HCT116 (cell line): ENCODE measurements at regions not wholly inside any gene's neighbourhood (a gene's known extent, or its start where the extent isn't known, plus 50 kb on each side); places are given as distances from the start of the nearest gene placed in this dataset.

Experiments
- ATAC-seq: fragments of 200-7000 bp; cut with Tn5 transposase; 2 replicates; pipeline ENCODE4 v1.9.1; 2020; ENCODE audit warnings: mild to moderate bottlenecking, moderate library complexity
- BruUV-seq: library from RNA; stranded (reverse); fragments of 400-500 nt; replicated peaks from 2 replicates; lab custom pipeline; 2021; lab: Mats Ljungman, UMichigan
- CTCF ChIA-PET: fragments of 300-600 bp; sonication (Branson Sonifier 250); formaldehyde crosslinking; loops from one replicate; lab custom pipeline; 2021; ENCODE audit warnings: antibody characterized with exemption; lab: Charles Lee
- POLR2A ChIA-PET: fragments of 300-600, 350-600 bp; sonication (Branson Sonifier 250); formaldehyde crosslinking; loops from one replicate; lab custom pipeline; 2021; ENCODE audit warnings: antibody characterized with exemption; lab: Charles Lee
- RAD21 ChIA-PET, 2 experiments: fragments of 300-600 bp; sonication (Branson Sonifier 250); formaldehyde crosslinking; loops; one replicate each; lab custom pipeline; 2023; ENCODE audit warnings: low total read pairs in 2 of 2; ENCODE audit not compliant: uncharacterized antibody in 2 of 2, unreplicated experiment in 2 of 2, low non-redundant PET in 1 of 2; lab: Charles Lee
- DNase-seq: peaks from one replicate; pipeline ENCODE4 v3.0.0-alpha.2; 2010; ENCODE audit warnings: low read depth, low spot score
- H2AFZ ChIP-seq: fragments of 200-600 bp; shearing (Covaris generic), sonication (generic); 2 replicates; pipeline ENCODE4 v1.6.1; 2017; ENCODE audit warnings: low read depth, mixed run types, mixed read lengths, antibody characterized with exemption, low read length; ENCODE audit not compliant: poor library complexity, severe bottlenecking
- H3K27ac ChIP-seq: 2 replicates; pipeline ENCODE4 v1.5.1; 2012; ENCODE audit warnings: low read depth, low read length
- H3K27me3 ChIP-seq: fragments of 200-600 bp; sonication (generic); 2 replicates; pipeline ENCODE4 v1.6.1; 2016; ENCODE audit warnings: mixed run types, low read length, mixed read lengths; ENCODE audit not compliant: insufficient read depth
- H3K36me3 ChIP-seq, 2 experiments: fragments of 200-500 bp in 1 of 2; fragments of 200-600 bp in 1 of 2; sonication (Bioruptor generic) in 1 of 2; sonication (generic) in 1 of 2; 2 replicates each; pipeline versions ENCODE4 v1.5.1 to v1.6.1; 2014 to 2016; ENCODE audit warnings: low read length in 2 of 2, inconsistent platforms in 1 of 2, mixed read lengths in 1 of 2, mixed run types in 1 of 2; ENCODE audit not compliant: insufficient read depth in 2 of 2, control insufficient read depth in 1 of 2
- H3K4me1 ChIP-seq, 2 experiments: fragments of 200-600 bp in 1 of 2; sonication (generic) in 1 of 2; 2 replicates each; pipeline versions ENCODE4 v1.5.1 to v1.6.1; 2012 to 2017; ENCODE audit warnings: low read length in 2 of 2, inconsistent platforms in 1 of 2, mild to moderate bottlenecking in 1 of 2, mixed read lengths in 1 of 2, mixed run types in 1 of 2, moderate library complexity in 1 of 2; ENCODE audit not compliant: insufficient read depth in 2 of 2, control insufficient read depth in 1 of 2
- H3K4me2 ChIP-seq: fragments of 200-600 bp; sonication (generic); 2 replicates; pipeline ENCODE4 v1.6.1; 2017; ENCODE audit warnings: mixed run types, low read length, mixed read lengths
- H3K4me3 ChIP-seq, 2 experiments: fragments of 200-600 bp in 1 of 2; sonication (generic) in 1 of 2; replicated peaks in 1 of 2; 2 replicates each; pipeline ENCODE4 v1.5.1; 2011 to 2016; ENCODE audit warnings: low read length in 2 of 2, control low read depth in 1 of 2, low read depth in 1 of 2, mild to moderate bottlenecking in 1 of 2, mixed read lengths in 1 of 2, mixed run types in 1 of 2
- H3K79me2 ChIP-seq: fragments of 200-600 bp; sonication (generic); 2 replicates; pipeline ENCODE4 v1.6.1; 2017; ENCODE audit warnings: mild to moderate bottlenecking, mixed run types, low read length, moderate library complexity, mixed read lengths; ENCODE audit not compliant: insufficient read depth
- H3K9ac ChIP-seq: fragments of 200-600 bp; sonication (generic); 2 replicates; pipeline ENCODE4 v1.6.1; 2016; ENCODE audit warnings: low read length, mixed read lengths
- H3K9me2 ChIP-seq: fragments of 200-600 bp; sonication (generic), shearing (Covaris generic); 2 replicates; pipeline ENCODE4 v1.6.1; 2017; ENCODE audit warnings: mixed run types, mild to moderate bottlenecking, moderate library complexity; ENCODE audit not compliant: insufficient read depth
- H3K9me3 ChIP-seq, 2 experiments: fragments of 200-500 bp in 1 of 2; fragments of 200-600 bp in 1 of 2; sonication (Bioruptor generic) in 1 of 2; sonication (generic) in 1 of 2; 2 replicates each; pipeline ENCODE4 v1.6.1; 2014 to 2017; ENCODE audit warnings: low read length in 2 of 2, mixed read lengths in 2 of 2, inconsistent platforms in 1 of 2, low read depth in 1 of 2, mild to moderate bottlenecking in 1 of 2, mixed run types in 1 of 2, moderate library complexity in 1 of 2; ENCODE audit not compliant: control insufficient read depth in 1 of 2, insufficient read depth in 1 of 2
- H4K20me1 ChIP-seq: fragments of 200-600 bp; sonication (generic), shearing (Covaris generic); 2 replicates; pipeline ENCODE4 v1.6.1; 2017; ENCODE audit warnings: mixed run types, mild to moderate bottlenecking, moderate library complexity; ENCODE audit not compliant: insufficient read depth
- CBX3 ChIP-seq: IDR thresholded peaks from 2 replicates; pipeline ENCODE4 v1.6.1; 2012; ENCODE audit warnings: low read depth
- CEBPB ChIP-seq: IDR thresholded peaks from 2 replicates; pipeline ENCODE4 v1.6.1; 2012; ENCODE audit warnings: low read depth
- EGR1 ChIP-seq: IDR thresholded peaks from 2 replicates; pipeline ENCODE4 v1.6.1; 2012; ENCODE audit warnings: low read depth
- ELF1 ChIP-seq: IDR thresholded peaks from 2 replicates; pipeline ENCODE4 v1.6.1; 2012; ENCODE audit warnings: low read depth, borderline replicate concordance
- EZH2 ChIP-seq: fragments of 200-600 bp; sonication (generic); IDR thresholded peaks from 2 replicates; pipeline ENCODE4 v1.6.1; 2017; ENCODE audit warnings: antibody characterized with exemption, mixed run types
- EZH2phosphoT487 ChIP-seq: fragments of 200-600 bp; IDR thresholded peaks from 2 replicates; pipeline ENCODE4 v1.6.1; 2018; ENCODE audit warnings: antibody characterized with exemption, borderline replicate concordance
- FOSL1 ChIP-seq: IDR thresholded peaks from 2 replicates; pipeline ENCODE4 v1.6.1; 2012; ENCODE audit warnings: low read depth
- JUND ChIP-seq: IDR thresholded peaks from 2 replicates; pipeline ENCODE4 v1.6.1; 2012
- POLR2A ChIP-seq: IDR thresholded peaks from 2 replicates; pipeline ENCODE4 v1.7.0; 2011; ENCODE audit warnings: borderline replicate concordance; ENCODE audit not compliant: insufficient read depth, insufficient read length; ENCODE audit errors: extremely low read depth
- POLR2AphosphoS5 ChIP-seq: IDR thresholded peaks from 2 replicates; pipeline ENCODE4 v1.6.1; 2011; ENCODE audit warnings: mild to moderate bottlenecking, low read depth, low read length, moderate library complexity
- RAD21 ChIP-seq: IDR thresholded peaks from 2 replicates; pipeline ENCODE4 v1.6.1; 2012; ENCODE audit warnings: low read depth, mild to moderate bottlenecking
- SP1 ChIP-seq: IDR thresholded peaks from 2 replicates; pipeline ENCODE4 v1.6.1; 2012; ENCODE audit warnings: low read depth
- TCF7L2 ChIP-seq: IDR thresholded peaks from 2 replicates; pipeline ENCODE4 v1.7.0; 2011; ENCODE audit warnings: borderline replicate concordance, inconsistent platforms; ENCODE audit not compliant: insufficient read depth, insufficient read length; ENCODE audit errors: extremely low read depth
- YY1 ChIP-seq: IDR thresholded peaks from 2 replicates; pipeline ENCODE4 v1.6.1; 2011; ENCODE audit warnings: low read length, low read depth, moderate library complexity, mild to moderate bottlenecking; ENCODE audit not compliant: insufficient replicate concordance; ENCODE audit errors: extremely low read depth
- ZFX ChIP-seq: fragments of 450-650 bp; IDR thresholded peaks from 2 replicates; pipeline ENCODE4 v1.6.1; 2017
- ZNF274 ChIP-seq: fragments of 200-500 bp; sonication (Bioruptor generic); IDR thresholded peaks from 2 replicates; pipeline ENCODE4 v1.6.1; 2014; ENCODE audit warnings: mild to moderate bottlenecking, low read depth, low read length, inconsistent platforms
- intact Hi-C: fragments of 100-400 bp; cut with micrococcal nuclease; formaldehyde crosslinking; loops from 2 replicates; pipeline ENCODE4 v1.10.0; 2022
- TF ChIP-seq, protein P1 (sequence below): IDR thresholded peaks from 2 replicates; pipeline ENCODE4 v1.6.1; 2012
- TF ChIP-seq, protein P2 (sequence below): IDR thresholded peaks from 2 replicates; pipeline ENCODE4 v1.6.1; 2012; ENCODE audit warnings: low read depth

DNA sequence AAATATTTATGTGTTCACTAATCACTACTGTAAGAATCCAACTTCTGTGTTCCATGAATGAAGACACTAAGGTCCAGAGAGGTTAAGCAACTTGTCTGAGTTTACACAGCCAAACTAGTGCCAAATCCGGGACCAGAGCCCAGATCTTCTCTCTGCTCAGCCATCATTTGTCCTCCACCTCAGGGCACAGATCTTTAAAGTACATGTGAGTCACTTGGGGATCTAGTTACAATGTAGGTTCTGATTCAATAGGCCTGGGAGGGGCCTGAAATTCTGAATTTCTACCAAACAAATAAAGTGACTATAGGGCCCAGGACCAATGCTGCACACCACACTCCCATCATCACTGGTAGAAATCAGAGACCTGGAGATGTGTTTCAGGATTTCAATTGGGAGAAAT, 162.9 kb downstream of the GXYLT1 start:
- DNase-seq (peak; percentile 1), ATAC-seq (peak; percentile 32; the same call in 1 of the 2 replicates)
- TF ChIP-seq FOSL1 (no peak), CEBPB (no peak), JUND (no peak), ZNF274 (no peak), TCF7L2 (no peak), EZH2 (no peak), ZFX (no peak), YY1 (no peak), CBX3 (no peak), ELF1 (no peak), RAD21 (no peak), POLR2AphosphoS5 (no peak), EZH2phosphoT487 (no peak), POLR2A (no peak), SP1 (no peak), EGR1 (no peak)
- TF ChIP-seq, protein P1, sequence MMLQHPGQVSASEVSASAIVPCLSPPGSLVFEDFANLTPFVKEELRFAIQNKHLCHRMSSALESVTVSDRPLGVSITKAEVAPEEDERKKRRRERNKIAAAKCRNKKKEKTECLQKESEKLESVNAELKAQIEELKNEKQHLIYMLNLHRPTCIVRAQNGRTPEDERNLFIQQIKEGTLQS = no peak
- TF ChIP-seq, protein P2, sequence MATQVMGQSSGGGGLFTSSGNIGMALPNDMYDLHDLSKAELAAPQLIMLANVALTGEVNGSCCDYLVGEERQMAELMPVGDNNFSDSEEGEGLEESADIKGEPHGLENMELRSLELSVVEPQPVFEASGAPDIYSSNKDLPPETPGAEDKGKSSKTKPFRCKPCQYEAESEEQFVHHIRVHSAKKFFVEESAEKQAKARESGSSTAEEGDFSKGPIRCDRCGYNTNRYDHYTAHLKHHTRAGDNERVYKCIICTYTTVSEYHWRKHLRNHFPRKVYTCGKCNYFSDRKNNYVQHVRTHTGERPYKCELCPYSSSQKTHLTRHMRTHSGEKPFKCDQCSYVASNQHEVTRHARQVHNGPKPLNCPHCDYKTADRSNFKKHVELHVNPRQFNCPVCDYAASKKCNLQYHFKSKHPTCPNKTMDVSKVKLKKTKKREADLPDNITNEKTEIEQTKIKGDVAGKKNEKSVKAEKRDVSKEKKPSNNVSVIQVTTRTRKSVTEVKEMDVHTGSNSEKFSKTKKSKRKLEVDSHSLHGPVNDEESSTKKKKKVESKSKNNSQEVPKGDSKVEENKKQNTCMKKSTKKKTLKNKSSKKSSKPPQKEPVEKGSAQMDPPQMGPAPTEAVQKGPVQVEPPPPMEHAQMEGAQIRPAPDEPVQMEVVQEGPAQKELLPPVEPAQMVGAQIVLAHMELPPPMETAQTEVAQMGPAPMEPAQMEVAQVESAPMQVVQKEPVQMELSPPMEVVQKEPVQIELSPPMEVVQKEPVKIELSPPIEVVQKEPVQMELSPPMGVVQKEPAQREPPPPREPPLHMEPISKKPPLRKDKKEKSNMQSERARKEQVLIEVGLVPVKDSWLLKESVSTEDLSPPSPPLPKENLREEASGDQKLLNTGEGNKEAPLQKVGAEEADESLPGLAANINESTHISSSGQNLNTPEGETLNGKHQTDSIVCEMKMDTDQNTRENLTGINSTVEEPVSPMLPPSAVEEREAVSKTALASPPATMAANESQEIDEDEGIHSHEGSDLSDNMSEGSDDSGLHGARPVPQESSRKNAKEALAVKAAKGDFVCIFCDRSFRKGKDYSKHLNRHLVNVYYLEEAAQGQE = no peak
- ChIA-PET CTCF (no interaction called here), RAD21 (no interaction called here), POLR2A (no interaction called here)
- Histone ChIP-seq H3K9me3 (no peaks in the 10 kb centered on the region), H3K4me2 (no peak overlapping the region), H3K36me3 (no peaks in the 10 kb centered on the region), H3K9me2 (no peaks in the 10 kb centered on the region), H3K4me1 (peaks cover 0 to 3% of the 10 kb centered on the region in 2 experiments; a peak in 1 of 4 replicates), H3K4me3 (no peak overlapping the region), H3K27ac (no peak overlapping the region), H3K27me3 (no peaks in the 10 kb centered on the region), H3K79me2 (no peaks in the 10 kb centered on the region), H2AFZ (no peak overlapping the region), H4K20me1 (no peaks in the 10 kb centered on the region), H3K9ac (no peak overlapping the region)
- intact Hi-C loops = no loop called here
- no TSS peak for BruUV-seq
